Thyroid gland (tissue), 4 donors: ENCODE measurements at regions not wholly inside any gene's neighbourhood (a gene's known extent, or its start where the extent isn't known, plus 50 kb on each side); places are given as distances from the start of the nearest gene placed in this dataset.

Experiments
- POLR2A ChIP-seq, 2 donors: fragments of 450-650 bp; IDR thresholded peaks; one replicate each; pipeline ENCODE4 v1.6.1; 2017; ENCODE audit warnings: antibody characterized with exemption in 2 of 2, mild to moderate bottlenecking in 2 of 2, moderate library complexity in 1 of 2
- TF ChIP-seq, protein P1 (sequence below), 6 experiments: fragments of 200-600 bp in 3 of 6; fragments of 450-650 bp in 3 of 6; sonication (generic) in 3 of 6; IDR thresholded peaks; one replicate each; pipeline ENCODE4 v1.5.1; 2016 to 2019; ENCODE audit warnings: antibody characterized with exemption in 6 of 6, mild to moderate bottlenecking in 2 of 6, inconsistent platforms in 1 of 6, moderate library complexity in 1 of 6

DNA sequence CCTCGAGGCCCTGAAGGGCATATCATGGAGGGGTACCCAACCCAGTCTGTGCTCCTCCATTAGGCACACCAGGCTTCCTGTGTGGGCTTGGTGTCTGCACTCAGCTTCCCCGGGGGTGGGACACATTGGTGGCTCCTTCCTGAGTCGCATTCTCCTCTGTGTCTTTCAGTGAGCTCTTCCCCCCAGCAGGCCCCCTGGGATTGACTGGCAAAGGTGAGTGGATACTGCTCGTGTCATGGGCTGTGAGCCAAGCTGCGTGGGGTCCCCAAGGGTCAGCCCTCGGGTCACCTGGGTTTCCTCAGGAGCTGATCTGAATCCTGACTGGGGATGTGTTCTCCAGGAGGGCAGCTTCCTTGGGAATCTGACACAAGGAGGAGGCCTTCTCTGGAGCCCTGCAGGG is 231.0 kb downstream of the SNRPN start:
- no peak for TF ChIP-seq POLR2A (IDR thresholded peaks at IDR 0.05)
- TF ChIP-seq, protein P1, sequence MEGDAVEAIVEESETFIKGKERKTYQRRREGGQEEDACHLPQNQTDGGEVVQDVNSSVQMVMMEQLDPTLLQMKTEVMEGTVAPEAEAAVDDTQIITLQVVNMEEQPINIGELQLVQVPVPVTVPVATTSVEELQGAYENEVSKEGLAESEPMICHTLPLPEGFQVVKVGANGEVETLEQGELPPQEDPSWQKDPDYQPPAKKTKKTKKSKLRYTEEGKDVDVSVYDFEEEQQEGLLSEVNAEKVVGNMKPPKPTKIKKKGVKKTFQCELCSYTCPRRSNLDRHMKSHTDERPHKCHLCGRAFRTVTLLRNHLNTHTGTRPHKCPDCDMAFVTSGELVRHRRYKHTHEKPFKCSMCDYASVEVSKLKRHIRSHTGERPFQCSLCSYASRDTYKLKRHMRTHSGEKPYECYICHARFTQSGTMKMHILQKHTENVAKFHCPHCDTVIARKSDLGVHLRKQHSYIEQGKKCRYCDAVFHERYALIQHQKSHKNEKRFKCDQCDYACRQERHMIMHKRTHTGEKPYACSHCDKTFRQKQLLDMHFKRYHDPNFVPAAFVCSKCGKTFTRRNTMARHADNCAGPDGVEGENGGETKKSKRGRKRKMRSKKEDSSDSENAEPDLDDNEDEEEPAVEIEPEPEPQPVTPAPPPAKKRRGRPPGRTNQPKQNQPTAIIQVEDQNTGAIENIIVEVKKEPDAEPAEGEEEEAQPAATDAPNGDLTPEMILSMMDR (IDR thresholded peaks at IDR 0.05), result no peak
